GM06990 (cell line): ENCODE measurements at regions not wholly inside any gene's neighbourhood (a gene's known extent, or its start where the extent isn't known, plus 50 kb on each side); places are given as distances from the start of the nearest gene placed in this dataset.
"Not testable (repeated sequence)": the region's sequence is repeated elsewhere in the genome, so short reads cannot be mapped to it uniquely, and the experiment has no call there.

Experiments
- DNase-seq: peaks from one replicate; pipeline ENCODE4 v3.0.0-alpha.2; 2011; ENCODE audit not compliant: insufficient read length; ENCODE audit errors: extremely low read depth
- H3K27me3 ChIP-seq: replicated peaks from 2 replicates; pipeline ENCODE4 v1.6.0; 2011; ENCODE audit warnings: low read length; ENCODE audit not compliant: control insufficient read depth, insufficient read depth
- H3K36me3 ChIP-seq: 2 replicates; pipeline ENCODE4 v1.5.1; 2011; ENCODE audit warnings: low read length; ENCODE audit not compliant: control insufficient read depth, insufficient read depth
- H3K4me3 ChIP-seq: replicated peaks from 2 replicates; pipeline ENCODE4 v1.5.1; 2011; ENCODE audit warnings: low read depth, mild to moderate bottlenecking, control low read depth, low read length
- TF ChIP-seq, protein P1 (sequence below): IDR thresholded peaks from 2 replicates; pipeline ENCODE4 v1.5.1; 2011; ENCODE audit warnings: low read length, control low read depth, mild to moderate bottlenecking, inconsistent platforms; ENCODE audit not compliant: insufficient read depth, poor library complexity, severe bottlenecking

DNA sequence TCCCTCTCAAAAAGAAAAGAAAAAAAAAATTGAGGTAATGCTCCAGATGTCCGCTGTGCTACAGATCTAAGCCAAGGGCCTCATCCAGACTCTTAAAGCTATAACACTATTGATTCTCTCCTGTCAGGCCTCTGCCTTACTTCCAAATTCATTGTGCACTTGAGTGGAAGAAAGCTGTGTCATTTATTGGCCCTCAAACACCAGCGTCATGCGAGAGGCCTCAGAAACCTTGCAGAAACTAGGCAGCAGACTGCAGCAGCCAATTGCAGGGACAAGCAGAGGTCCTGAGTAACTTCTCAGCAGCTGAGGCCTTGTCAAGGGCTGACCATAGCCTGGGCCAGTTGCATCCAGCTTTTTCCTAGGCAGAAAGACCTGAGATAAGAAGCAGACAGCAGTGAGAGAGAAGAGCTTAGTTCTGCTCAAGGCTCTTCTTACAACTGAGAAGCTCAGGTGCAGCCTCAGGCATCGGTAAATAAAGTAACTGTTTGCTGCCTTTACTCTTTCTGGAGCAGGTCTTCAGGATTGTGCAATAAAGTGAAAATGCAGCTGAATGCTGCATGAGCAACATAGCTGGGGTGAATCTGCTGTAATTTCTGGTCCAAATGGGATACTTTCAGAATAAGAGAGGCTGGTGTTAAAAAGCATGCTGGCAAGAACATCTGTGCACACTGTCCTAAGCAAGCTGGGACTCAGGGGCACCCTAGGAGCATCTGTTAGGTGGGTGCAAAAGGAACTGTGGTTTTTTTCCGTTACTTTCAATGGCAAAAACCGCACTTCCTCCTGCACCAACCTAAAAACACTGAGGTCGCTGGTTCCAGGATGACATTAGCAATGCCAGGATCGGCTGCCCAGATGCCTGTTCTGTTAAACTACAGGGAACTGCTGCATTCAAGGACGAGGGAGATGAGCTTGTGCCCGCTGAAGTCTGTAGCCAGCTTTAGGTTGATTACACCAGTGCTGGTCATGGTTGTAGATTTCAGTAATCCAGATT is 181.8 kb upstream of the PFKP start:
- H3K27me3 ChIP-seq = no peaks in the 10 kb centered on the region; the same call in 1 of the 2 replicates

DNA sequence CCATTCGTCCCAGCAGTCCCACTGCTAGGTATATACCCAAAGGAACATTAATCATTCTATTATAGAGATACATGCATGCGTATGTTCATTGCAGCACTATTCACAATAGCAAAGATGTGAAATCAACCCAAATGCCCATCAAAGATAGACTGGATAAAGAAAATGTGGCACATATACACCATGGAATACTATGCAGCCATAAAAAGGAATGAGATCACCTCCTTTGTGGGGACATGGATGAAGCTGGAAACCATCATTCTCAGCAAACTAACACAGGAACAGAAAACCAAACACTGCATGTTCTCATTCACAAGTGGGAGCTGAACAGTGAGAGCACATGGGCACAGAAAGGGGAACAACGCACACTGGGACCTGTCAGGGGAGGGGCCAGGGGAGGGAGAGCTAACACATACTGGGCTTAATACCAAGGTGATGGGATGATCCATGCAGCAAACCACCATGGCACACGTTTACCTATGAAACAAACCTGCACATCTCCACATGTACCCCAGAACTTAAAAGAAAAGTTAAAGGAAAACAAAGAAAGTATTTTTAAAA is 183.3 kb upstream of the PFKP start:
- H3K36me3 ChIP-seq, DNase-seq, H3K27me3 ChIP-seq, H3K4me3 ChIP-seq: not testable (repeated sequence)

More for the DNA sequence above, 181.8 kb upstream of the PFKP start:
- no peak overlapping the region for H3K4me3 ChIP-seq
- DNase-seq = no peak
- H3K36me3 ChIP-seq = no peaks in the 10 kb centered on the region
- TF ChIP-seq, protein P1, sequence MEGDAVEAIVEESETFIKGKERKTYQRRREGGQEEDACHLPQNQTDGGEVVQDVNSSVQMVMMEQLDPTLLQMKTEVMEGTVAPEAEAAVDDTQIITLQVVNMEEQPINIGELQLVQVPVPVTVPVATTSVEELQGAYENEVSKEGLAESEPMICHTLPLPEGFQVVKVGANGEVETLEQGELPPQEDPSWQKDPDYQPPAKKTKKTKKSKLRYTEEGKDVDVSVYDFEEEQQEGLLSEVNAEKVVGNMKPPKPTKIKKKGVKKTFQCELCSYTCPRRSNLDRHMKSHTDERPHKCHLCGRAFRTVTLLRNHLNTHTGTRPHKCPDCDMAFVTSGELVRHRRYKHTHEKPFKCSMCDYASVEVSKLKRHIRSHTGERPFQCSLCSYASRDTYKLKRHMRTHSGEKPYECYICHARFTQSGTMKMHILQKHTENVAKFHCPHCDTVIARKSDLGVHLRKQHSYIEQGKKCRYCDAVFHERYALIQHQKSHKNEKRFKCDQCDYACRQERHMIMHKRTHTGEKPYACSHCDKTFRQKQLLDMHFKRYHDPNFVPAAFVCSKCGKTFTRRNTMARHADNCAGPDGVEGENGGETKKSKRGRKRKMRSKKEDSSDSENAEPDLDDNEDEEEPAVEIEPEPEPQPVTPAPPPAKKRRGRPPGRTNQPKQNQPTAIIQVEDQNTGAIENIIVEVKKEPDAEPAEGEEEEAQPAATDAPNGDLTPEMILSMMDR = no peak

DNA sequence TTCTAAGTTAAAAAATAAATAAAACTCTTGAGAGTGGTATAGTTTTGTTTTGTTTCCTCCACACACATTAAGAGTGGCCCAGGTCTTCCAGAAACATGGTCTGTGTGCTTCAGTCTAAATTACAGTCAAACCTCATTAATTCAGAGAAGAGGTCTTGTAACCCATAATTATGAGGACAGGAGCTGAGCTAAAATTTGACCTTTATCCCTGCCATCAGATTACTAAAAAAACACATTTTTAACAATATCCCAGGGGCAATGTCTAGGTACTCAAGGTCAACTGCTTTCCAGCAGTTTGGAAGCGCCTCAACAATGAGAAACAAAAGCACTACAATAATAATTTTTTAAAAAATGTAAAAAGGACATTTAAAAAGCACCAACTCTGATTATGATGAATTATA is 184.1 kb upstream of the PFKP start:
- no peaks in the 10 kb centered on the region; the same call in 1 of the 2 replicates for H3K27me3 ChIP-seq
- H3K36me3 ChIP-seq = no peaks in the 10 kb centered on the region
- TF ChIP-seq, protein P1 = no peak
- no peak for DNase-seq
- no peak overlapping the region for H3K4me3 ChIP-seq

DNA sequence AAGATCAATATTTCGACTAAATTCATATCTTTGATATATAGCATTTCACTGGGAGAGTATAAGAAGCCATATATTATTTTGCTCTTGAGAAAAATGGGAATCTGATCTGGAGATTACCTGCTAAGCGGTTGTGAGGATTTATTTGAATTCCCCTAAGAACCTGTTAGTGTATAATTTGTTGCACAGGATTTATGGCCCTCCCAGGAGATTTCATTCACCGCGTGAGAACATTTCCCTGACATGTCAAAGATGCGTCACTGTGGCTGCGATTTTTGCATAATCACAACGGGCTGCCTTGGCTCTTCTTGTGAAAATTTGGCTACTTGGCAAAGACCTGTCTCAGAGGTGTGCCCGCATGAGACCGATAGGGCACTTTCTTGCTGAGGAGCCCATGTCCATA is 184.7 kb upstream of the PFKP start:
- TF ChIP-seq, protein P1 = no peak
- Histone ChIP-seq H3K4me3 (no peak overlapping the region), H3K27me3 (no peaks in the 10 kb centered on the region; the same call in 1 of the 2 replicates), H3K36me3 (no peaks in the 10 kb centered on the region)
- no peak for DNase-seq

DNA sequence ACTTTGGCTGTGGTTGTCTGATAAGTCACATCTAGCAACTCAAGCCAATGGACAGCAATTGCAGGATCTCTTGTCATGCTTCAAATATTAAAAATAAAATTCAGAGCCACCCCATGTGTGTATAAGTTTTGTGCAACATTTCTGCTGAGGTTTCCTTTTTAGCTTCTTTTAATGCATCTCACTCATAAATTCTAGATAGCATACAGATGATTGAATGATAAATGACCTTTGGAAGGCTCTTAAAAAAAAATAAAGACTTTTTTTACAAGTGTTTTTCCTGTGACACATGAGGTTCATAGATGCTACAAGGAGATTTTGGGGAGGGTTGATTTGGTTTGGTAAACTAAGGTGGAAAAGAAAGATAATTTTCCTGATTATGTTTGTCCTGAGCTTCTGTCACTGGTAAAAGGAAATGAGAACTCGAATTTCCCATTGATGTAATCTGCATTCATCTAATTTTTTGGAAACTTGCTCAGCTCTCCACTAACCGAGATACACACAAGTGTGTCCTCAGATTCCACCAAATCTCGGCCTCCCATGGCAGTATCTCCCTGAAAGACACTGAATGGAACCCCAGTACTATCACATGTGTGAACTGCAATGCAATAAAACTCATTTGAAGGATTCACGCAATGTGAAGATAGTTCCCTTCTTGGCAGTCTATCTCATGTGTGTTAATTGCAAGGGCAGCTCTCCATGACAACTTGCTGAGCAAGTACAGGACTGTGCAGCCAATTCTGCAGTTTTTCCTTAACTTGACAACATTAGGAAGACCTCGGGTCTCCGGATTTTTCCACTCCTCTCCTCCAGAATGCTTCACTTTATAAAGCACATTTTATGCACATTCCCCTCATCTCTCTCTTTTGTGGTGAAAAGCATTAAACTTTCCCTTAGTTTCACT is 185.4 kb upstream of the PFKP start:
- Histone ChIP-seq H3K36me3 (no peaks in the 10 kb centered on the region), H3K27me3 (no peaks in the 10 kb centered on the region; the same call in 1 of the 2 replicates), H3K4me3 (no peak overlapping the region)
- TF ChIP-seq, protein P1 = no peak
- no peak for DNase-seq

DNA sequence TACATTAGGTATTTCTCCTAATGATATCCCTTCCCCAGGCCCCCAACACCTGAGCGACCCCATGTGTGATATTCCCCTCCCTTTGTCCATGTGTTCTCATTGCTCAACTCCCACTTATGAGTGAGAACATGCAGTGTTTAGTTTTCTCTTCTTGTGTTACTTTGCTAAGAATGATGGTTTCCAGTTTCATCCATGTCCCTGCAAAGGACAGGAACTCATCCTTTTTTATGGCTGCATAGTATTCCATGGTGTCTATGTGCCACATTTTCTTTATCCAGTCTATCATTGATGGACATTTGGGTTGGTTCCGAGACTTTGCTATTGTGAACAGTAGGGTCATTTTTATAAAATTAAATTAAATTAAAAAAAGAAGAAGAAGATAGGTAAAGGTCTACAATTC is 187.3 kb upstream of the PFKP start:
- not testable (repeated sequence) for H3K4me3 ChIP-seq, DNase-seq, H3K36me3 ChIP-seq, H3K27me3 ChIP-seq
